Endothelial cell of umbilical vein (primary cell): ENCODE measurements at regions not wholly inside any gene's neighbourhood (a gene's known extent, or its start where the extent isn't known, plus 50 kb on each side); places are given as distances from the start of the nearest gene placed in this dataset.

ENCODE experiments used
- BruUV-seq: library from RNA; stranded (reverse); fragments of 400-500 nt; replicated peaks from 2 replicates; lab custom pipeline; 2021; lab: Mats Ljungman, UMichigan
- CTCF ChIA-PET: fragments of 300-600, 350-600 bp; sonication (Branson Sonifier 250); formaldehyde crosslinking; loops from one replicate; lab custom pipeline; 2021; ENCODE audit warnings: antibody characterized with exemption, inconsistent platforms; lab: Charles Lee
- POLR2A ChIA-PET: fragments of 300-600, 350-600 bp; sonication (Branson Sonifier 250); formaldehyde crosslinking; loops from one replicate; lab custom pipeline; 2021; ENCODE audit warnings: antibody characterized with exemption, inconsistent platforms; lab: Charles Lee
- DNase-seq: peaks from one replicate; pipeline ENCODE4 v3.0.0-alpha.2; 2011; ENCODE audit warnings: low read depth, low spot score
- FAIRE-seq: peaks from 2 replicates; lab custom pipeline; 2011; peaks lifted over from hg19 to GRCh38; lab: Jason Lieb, UNC
- H2AFZ ChIP-seq: 2 replicates; pipeline ENCODE4 v1.6.0; 2012; ENCODE audit warnings: low read depth, low read length, control low read depth, inconsistent platforms
- H3K27ac ChIP-seq: 2 replicates; pipeline ENCODE4 v1.5.1; 2011; ENCODE audit warnings: low read depth, mild to moderate bottlenecking, control low read depth, low read length, moderate library complexity; ENCODE audit not compliant: insufficient read depth
- H3K27me3 ChIP-seq, 2 experiments: 2 replicates each; pipeline versions ENCODE4 v1.6.0 to v1.6.1; 2011; ENCODE audit warnings: low read length in 2 of 2, mixed read lengths in 1 of 2; ENCODE audit not compliant: control insufficient read depth in 2 of 2, insufficient read depth in 2 of 2
- H3K36me3 ChIP-seq, 2 experiments: 2 replicates in 1 of 2; 3 replicates in 1 of 2; pipeline ENCODE4 v1.5.1; 2011; ENCODE audit warnings: low read length in 2 of 2, mild to moderate bottlenecking in 1 of 2, moderate library complexity in 1 of 2; ENCODE audit not compliant: control insufficient read depth in 2 of 2, insufficient read depth in 2 of 2; ENCODE audit errors: extremely low read depth in 1 of 2
- H3K4me1 ChIP-seq: 3 replicates; pipeline ENCODE4 v1.5.1; 2011; ENCODE audit warnings: mild to moderate bottlenecking, low read length; ENCODE audit not compliant: control insufficient read depth, insufficient read depth; ENCODE audit errors: extremely low read depth
- H3K4me2 ChIP-seq: 2 replicates; pipeline ENCODE4 v1.6.1; 2011; ENCODE audit warnings: low read length, control low read depth, mixed read lengths; ENCODE audit not compliant: insufficient read depth
- H3K4me3 ChIP-seq, 3 experiments: fragments of 200-600 bp in 1 of 3; sonication (generic), shearing (Covaris generic) in 1 of 3; replicated peaks in 1 of 3; 2 replicates each; pipeline ENCODE4 v1.5.1; 2011 to 2016; ENCODE audit warnings: control low read depth in 3 of 3, low read length in 3 of 3, mild to moderate bottlenecking in 2 of 3, inconsistent platforms in 1 of 3, low read depth in 1 of 3, moderate library complexity in 1 of 3; ENCODE audit not compliant: insufficient read depth in 1 of 3
- H3K79me2 ChIP-seq: 2 replicates; pipeline ENCODE4 v1.6.0; 2012; ENCODE audit warnings: low read length, inconsistent platforms; ENCODE audit not compliant: control insufficient read depth, insufficient read depth
- H3K9ac ChIP-seq: replicated peaks from 2 replicates; pipeline ENCODE3; 2011; ENCODE audit warnings: low read length, control low read depth; ENCODE audit not compliant: insufficient read depth; ENCODE audit errors: extremely low read depth
- H3K9me1 ChIP-seq: replicated peaks from 3 replicates; pipeline ENCODE4 v1.6.0; 2011; ENCODE audit warnings: mild to moderate bottlenecking, low read length; ENCODE audit not compliant: control insufficient read depth, insufficient read depth; ENCODE audit errors: extremely low read depth
- H3K9me3 ChIP-seq: replicated peaks from 2 replicates; pipeline ENCODE4 v1.5.1; 2012; ENCODE audit warnings: low read length, inconsistent platforms; ENCODE audit not compliant: control insufficient read depth, insufficient read depth
- H4K20me1 ChIP-seq: replicated peaks from 2 replicates; pipeline ENCODE3; 2011; ENCODE audit warnings: mild to moderate bottlenecking, low read length; ENCODE audit not compliant: control insufficient read depth, insufficient read depth; ENCODE audit errors: extremely low read depth
- CTCF ChIP-seq, 2 donors: IDR thresholded peaks; 1 replicate in 1 of 2; 2 replicates in 1 of 2; pipeline ENCODE4 v1.5.1; 2011; ENCODE audit warnings: low read length in 2 of 2, mild to moderate bottlenecking in 2 of 2, moderate library complexity in 2 of 2, control low read depth in 1 of 2, inconsistent platforms in 1 of 2, low read depth in 1 of 2; ENCODE audit not compliant: insufficient read depth in 1 of 2; ENCODE audit errors: extremely low read depth in 1 of 2
- EZH2 ChIP-seq: IDR thresholded peaks from 2 replicates; pipeline ENCODE4 v1.6.1; 2012; ENCODE audit warnings: borderline replicate concordance, low read depth, mild to moderate bottlenecking, moderate library complexity, low read length, inconsistent platforms; ENCODE audit not compliant: severe bottlenecking
- FOS ChIP-seq: IDR thresholded peaks from 2 replicates; pipeline ENCODE4 v1.6.1; 2011; ENCODE audit warnings: mild to moderate bottlenecking, low read length, moderate library complexity, borderline replicate concordance; ENCODE audit not compliant: insufficient read depth
- GATA2 ChIP-seq: IDR thresholded peaks from 2 replicates; pipeline ENCODE4 v1.7.0; 2011; ENCODE audit warnings: low read depth, mild to moderate bottlenecking, moderate library complexity, mixed read lengths, low read length; ENCODE audit not compliant: insufficient read length, insufficient read depth
- JUN ChIP-seq: IDR thresholded peaks from 2 replicates; pipeline ENCODE4 v1.6.1; 2011; ENCODE audit warnings: borderline replicate concordance, low read depth; ENCODE audit not compliant: insufficient read length, insufficient read depth
- POLR2A ChIP-seq: IDR thresholded peaks from 2 replicates; pipeline ENCODE4 v1.6.1; 2012; ENCODE audit warnings: low read depth, mild to moderate bottlenecking, control low read depth, low read length
- POLR2AphosphoS5 ChIP-seq: IDR thresholded peaks from 2 replicates; pipeline ENCODE4 v1.6.1; 2012; ENCODE audit warnings: low read depth, mild to moderate bottlenecking, control low read depth, low read length, moderate library complexity; ENCODE audit not compliant: insufficient read depth
- dilution Hi-C: fragments of 300-500 bp; cut with MboI; formaldehyde crosslinking; loops from one replicate; pipeline ENCODE4 v1.15.0; 2019; ENCODE audit warnings: low sequenced_read_pairs; ENCODE audit not compliant: extremely low pct_ligation_motif_present
- intact Hi-C: fragments of 100-400 bp; cut with micrococcal nuclease; formaldehyde crosslinking; loops from one replicate; pipeline ENCODE4 v1.10.0; 2022
- TF ChIP-seq, protein P1 (sequence below): IDR thresholded peaks from 2 replicates; pipeline ENCODE4 v1.6.1; 2011; ENCODE audit not compliant: insufficient read depth, insufficient read length

DNA sequence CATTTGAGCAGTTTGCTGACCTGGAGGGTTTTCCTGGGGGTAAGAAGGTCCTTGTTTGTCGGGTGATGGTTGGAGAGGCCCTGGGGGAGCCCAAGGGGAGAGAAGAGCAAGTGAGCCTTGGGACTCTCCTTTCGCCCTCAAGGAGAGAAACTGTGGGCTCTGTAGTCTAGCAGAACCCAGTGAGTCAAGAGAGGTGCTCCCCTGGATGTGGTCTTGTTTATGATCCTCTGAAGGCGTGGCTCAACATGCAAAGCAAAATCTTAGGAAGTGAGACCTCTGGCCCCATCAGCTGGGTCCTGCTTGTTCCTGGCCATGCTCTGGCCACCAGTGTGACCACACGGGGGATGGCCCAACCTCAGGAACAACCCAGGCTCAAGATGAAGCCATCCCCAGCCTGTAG is 66.5 kb upstream of the ALX4 start:
- intact Hi-C loops = no loop called here
- Histone ChIP-seq H3K4me1 (no peaks in the 10 kb centered on the region), H3K4me3 (no peak overlapping the region), H2AFZ (no peak overlapping the region), H3K27ac (no peak overlapping the region), H4K20me1 (no peaks in the 10 kb centered on the region), H3K27me3 (peaks cover 0 to under 1% of the 10 kb centered on the region in 2 experiments), H3K4me2 (no peak overlapping the region), H3K9ac (no peak overlapping the region), H3K9me3 (no peaks in the 10 kb centered on the region), H3K36me3 (no peaks in the 10 kb centered on the region), H3K79me2 (no peaks in the 10 kb centered on the region), H3K9me1 (no peaks in the 10 kb centered on the region)
- dilution Hi-C loops = no loop called here
- ChIA-PET CTCF (no interaction called here), POLR2A (no interaction called here)
- TF ChIP-seq FOS = no peak
- no peak for TF ChIP-seq GATA2
- TF ChIP-seq, protein P1, sequence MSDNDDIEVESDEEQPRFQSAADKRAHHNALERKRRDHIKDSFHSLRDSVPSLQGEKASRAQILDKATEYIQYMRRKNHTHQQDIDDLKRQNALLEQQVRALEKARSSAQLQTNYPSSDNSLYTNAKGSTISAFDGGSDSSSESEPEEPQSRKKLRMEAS = no peak
- DNase-seq (no peak), FAIRE-seq (no peak)
- BruUV-seq = no TSS peak

DNA sequence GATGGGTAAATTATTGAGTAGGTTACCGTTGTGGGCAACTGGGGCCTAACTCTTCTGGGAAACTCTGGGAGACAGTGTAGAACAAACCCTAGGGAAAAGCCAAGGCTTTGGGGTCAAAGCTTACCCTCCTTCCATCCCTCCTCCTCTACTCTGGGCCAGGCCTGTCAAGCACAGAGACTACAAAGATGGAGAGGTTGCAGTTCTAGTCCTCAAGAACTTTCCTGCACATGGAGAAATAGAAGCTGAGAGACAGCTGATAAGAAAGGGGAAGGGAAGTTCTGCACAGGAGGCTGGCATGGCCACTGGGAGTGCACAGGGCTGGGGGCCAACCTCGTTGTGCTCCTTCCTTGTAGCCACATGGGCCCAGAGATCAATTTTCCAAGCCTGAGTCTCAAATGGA is 67.2 kb upstream of the ALX4 start:
- dilution Hi-C loops (no loop called here), intact Hi-C loops (no loop called here)
- Histone ChIP-seq H3K27me3 (peaks cover 0 to 2% of the 10 kb centered on the region in 2 experiments), H3K36me3 (no peaks in the 10 kb centered on the region), H3K4me1 (no peaks in the 10 kb centered on the region), H4K20me1 (no peaks in the 10 kb centered on the region), H2AFZ (no peak overlapping the region), H3K27ac (no peak overlapping the region), H3K4me3 (no peak overlapping the region), H3K4me2 (no peak overlapping the region), H3K9ac (no peak overlapping the region), H3K79me2 (no peaks in the 10 kb centered on the region), H3K9me3 (no peaks in the 10 kb centered on the region), H3K9me1 (no peaks in the 10 kb centered on the region)
- BruUV-seq = no TSS peak
- CTCF ChIA-PET = no interaction called here
- FAIRE-seq (no peak), DNase-seq (no peak)
- POLR2A ChIA-PET = no interaction called here
- no peak for TF ChIP-seq POLR2AphosphoS5
- TF ChIP-seq EZH2 = no peak
- TF ChIP-seq POLR2A = no peak
- no peak for TF ChIP-seq CTCF (IDR thresholded peaks at IDR 0.05; ENCODE audit: extremely low read depth in 1 of 2, insufficient read depth in 1 of 2, low read depth in 1 of 2, low read length in 2 of 2)
- TF ChIP-seq, protein P1 = no peak
- TF ChIP-seq JUN = no peak
- no peak for TF ChIP-seq GATA2
- no peak for TF ChIP-seq FOS
